Endothelial cell of umbilical vein (primary cell): ENCODE measurements at regions not wholly inside any gene's neighbourhood (a gene's known extent, or its start where the extent isn't known, plus 50 kb on each side); places are given as distances from the start of the nearest gene placed in this dataset.

Source experiments
- CTCF ChIP-seq, 2 donors: IDR thresholded peaks; 1 replicate in 1 of 2; 2 replicates in 1 of 2; pipeline ENCODE4 v1.5.1; 2011; ENCODE audit warnings: low read length in 2 of 2, mild to moderate bottlenecking in 2 of 2, moderate library complexity in 2 of 2, control low read depth in 1 of 2, inconsistent platforms in 1 of 2, low read depth in 1 of 2; ENCODE audit not compliant: insufficient read depth in 1 of 2; ENCODE audit errors: extremely low read depth in 1 of 2
- EZH2 ChIP-seq: IDR thresholded peaks from 2 replicates; pipeline ENCODE4 v1.6.1; 2012; ENCODE audit warnings: borderline replicate concordance, low read depth, mild to moderate bottlenecking, moderate library complexity, low read length, inconsistent platforms; ENCODE audit not compliant: severe bottlenecking
- FOS ChIP-seq: IDR thresholded peaks from 2 replicates; pipeline ENCODE4 v1.6.1; 2011; ENCODE audit warnings: mild to moderate bottlenecking, low read length, moderate library complexity, borderline replicate concordance; ENCODE audit not compliant: insufficient read depth
- GATA2 ChIP-seq: IDR thresholded peaks from 2 replicates; pipeline ENCODE4 v1.7.0; 2011; ENCODE audit warnings: low read depth, mild to moderate bottlenecking, moderate library complexity, mixed read lengths, low read length; ENCODE audit not compliant: insufficient read length, insufficient read depth
- JUN ChIP-seq: IDR thresholded peaks from 2 replicates; pipeline ENCODE4 v1.6.1; 2011; ENCODE audit warnings: borderline replicate concordance, low read depth; ENCODE audit not compliant: insufficient read length, insufficient read depth
- MAX ChIP-seq: IDR thresholded peaks from 2 replicates; pipeline ENCODE4 v1.6.1; 2011; ENCODE audit not compliant: insufficient read depth, insufficient read length
- POLR2A ChIP-seq: IDR thresholded peaks from 2 replicates; pipeline ENCODE4 v1.6.1; 2012; ENCODE audit warnings: low read depth, mild to moderate bottlenecking, control low read depth, low read length
- POLR2AphosphoS5 ChIP-seq: IDR thresholded peaks from 2 replicates; pipeline ENCODE4 v1.6.1; 2012; ENCODE audit warnings: low read depth, mild to moderate bottlenecking, control low read depth, low read length, moderate library complexity; ENCODE audit not compliant: insufficient read depth

GRCh38 chr6:21441386-21441785 is 152.2 kb upstream of the SOX4 start:
- TF ChIP-seq POLR2AphosphoS5, result no peak
- TF ChIP-seq CTCF (IDR thresholded peaks at IDR 0.05; ENCODE audit: extremely low read depth in 1 of 2, insufficient read depth in 1 of 2, low read depth in 1 of 2, low read length in 2 of 2), result no peak
- no peak for TF ChIP-seq FOS
- no peak for TF ChIP-seq MAX
- TF ChIP-seq EZH2, result no peak
- TF ChIP-seq POLR2A, result no peak
- no peak for TF ChIP-seq JUN
- TF ChIP-seq GATA2, result no peak
